ENCODE measurements at regions not wholly inside any gene's neighbourhood (a gene's known extent, or its start where the extent isn't known, plus 50 kb on each side); places are given as distances from the start of the nearest gene placed in this dataset.

DNA sequence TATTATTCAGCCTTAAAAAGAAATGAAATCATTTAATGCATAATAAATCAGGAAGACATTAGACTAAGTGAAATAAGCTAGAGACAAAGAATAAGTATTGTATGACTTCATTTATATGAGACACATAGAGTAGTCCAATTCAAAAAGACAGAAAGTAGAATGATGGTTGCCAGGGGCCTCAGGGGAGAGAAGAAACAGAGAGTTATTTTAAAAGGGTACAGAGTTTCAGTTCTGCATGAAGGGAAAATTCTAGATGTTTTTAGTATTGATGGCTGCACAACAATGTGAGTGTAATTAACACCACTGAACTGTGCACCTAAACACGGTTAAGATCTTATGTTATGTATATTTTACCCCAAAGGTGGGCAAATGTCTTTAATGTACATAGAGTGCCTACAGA, 1407.9 kb upstream of the MAP3K7 start:
- Histone ChIP-seq H3K27ac (ENCODE audit: low read depth, low read length) (no peak overlapping the region), H2AFZ (ENCODE audit: low read length) (no peak overlapping the region), H4K20me1 (replicated peaks in 1 of 2; ENCODE audit: control insufficient read depth in 1 of 2, insufficient read depth in 2 of 2, low read length in 2 of 2) (no peaks in the 10 kb centered on the region), H2BK120ac (replicated peaks; ENCODE audit: low read depth, low read length) (no peak overlapping the region), H3K4ac (replicated peaks; ENCODE audit: insufficient read length, low read depth, low read length) (no peak overlapping the region), H3K27me3 (replicated peaks in 1 of 4; ENCODE audit: control insufficient read depth in 3 of 4, extremely low read depth in 1 of 4, insufficient read depth in 3 of 4, low read length in 3 of 4) (no peaks in the 10 kb centered on the region), H2BK15ac (ENCODE audit: low read length) (no peak overlapping the region), H3K14ac (ENCODE audit: insufficient read length) (no peak overlapping the region), H3K79me2 (ENCODE audit: control insufficient read depth in 1 of 2, insufficient read depth in 2 of 2, low read length in 2 of 2) (no peaks in the 10 kb centered on the region), H3K4me3 (ENCODE audit: extremely low read depth in 1 of 4, insufficient read depth in 2 of 4, low read depth in 3 of 4, low read length in 4 of 4) (no peak overlapping the region), H3K4me1 (replicated peaks in 1 of 4; ENCODE audit: control insufficient read depth in 3 of 4, insufficient read depth in 4 of 4, low read length in 3 of 4) (no peaks in the 10 kb centered on the region), H3K4me2 (ENCODE audit: insufficient read depth in 1 of 2, low read depth in 2 of 2, low read length in 2 of 2) (no peak overlapping the region), H4K8ac (ENCODE audit: extremely low read depth, insufficient read depth, low read length) (no peak overlapping the region), H3K9ac (replicated peaks in 1 of 4; ENCODE audit: extremely low read depth in 1 of 4, low read depth in 3 of 4, low read length in 3 of 4) (no peak overlapping the region), H3K23ac (ENCODE audit: insufficient read length) (no peak overlapping the region), H3K36me3 (ENCODE audit: control insufficient read depth in 2 of 4, insufficient read depth in 4 of 4, low read length in 3 of 4) (no peaks in the 10 kb centered on the region), H4K5ac (ENCODE audit: insufficient read length, low read depth, low read length) (no peak overlapping the region), H2BK12ac (ENCODE audit: low read depth, low read length) (no peak overlapping the region), H3K9me3 (ENCODE audit: insufficient read depth in 2 of 2, low read depth in 1 of 2, low read length in 1 of 2) (no peaks in the 10 kb centered on the region), H3K18ac (ENCODE audit: extremely low read depth, low read length) (no peak overlapping the region), H3K56ac (replicated peaks; ENCODE audit: insufficient read length, low read depth, low read length) (no peak overlapping the region), H4K91ac (replicated peaks; ENCODE audit: insufficient read length, low read length) (no peak overlapping the region), H2AK5ac (ENCODE audit: low read depth, low read length) (no peak overlapping the region), H3K23me2 (ENCODE audit: low read depth, low read length) (no peaks in the 10 kb centered on the region), H3K79me1 (ENCODE audit: low read depth, low read length) (no peaks in the 10 kb centered on the region), H2BK20ac (ENCODE audit: low read length) (no peak overlapping the region), H2BK5ac (ENCODE audit: low read depth, low read length) (no peak overlapping the region)
- FAIRE-seq: no peak
- WGBS, 2 experiments (ENCODE audit: extremely low coverage in 1 of 2, insufficient coverage in 1 of 2, insufficient read length in 1 of 2, insufficient replicate concordance in 2 of 2, low coverage in 1 of 2, low lambda C conversion rate in 2 of 2, missing lambda C conversion rate in 1 of 2): 38% methylated on average over 1 of the region's 1 CpG; no CpG with 5 or more reads in 1 of the 2 experiments
- ChIA-PET CTCF (ENCODE audit: partially characterized antibody) (no interaction called here), POLR2A (ENCODE audit: partially characterized antibody) (no interaction called here)
- no peak for DNase-seq (ENCODE audit: low read depth in 1 of 2, low spot score in 2 of 2)
- TF ChIP-seq HDAC6 (IDR thresholded peaks at IDR 0.05; ENCODE audit: low read depth, low read length) (no peak), JUN (IDR thresholded peaks at IDR 0.05; ENCODE audit: low read depth, low read length) (no peak), TAF1 (IDR thresholded peaks at IDR 0.05; ENCODE audit: low read depth, low read length) (no peak), TAF7 (optimal IDR thresholded peaks at IDR 0.05; ENCODE audit: borderline replicate concordance, low read depth, low read length) (no peak), RBBP5 (IDR thresholded peaks at IDR 0.05; ENCODE audit: borderline replicate concordance, low read depth, low read length) (no peak), ZNF274 (IDR thresholded peaks at IDR 0.05; ENCODE audit: borderline replicate concordance, extremely low read depth, low read length) (no peak), EGR1 (IDR thresholded peaks at IDR 0.05; ENCODE audit: borderline replicate concordance, low read depth, low read length) (no peak), NRF1 (IDR thresholded peaks at IDR 0.05; ENCODE audit: low read depth, low read length) (no peak), CBX8 (IDR thresholded peaks at IDR 0.05; ENCODE audit: borderline replicate concordance, low read depth, low read length) (no peak), RXRA (IDR thresholded peaks at IDR 0.05; ENCODE audit: insufficient read depth, low read depth, low read length) (no peak), EZH2 (IDR thresholded peaks at IDR 0.05; ENCODE audit: low read depth, low read length, severe bottlenecking) (no peak), YY1 (IDR thresholded peaks at IDR 0.05; ENCODE audit: low read depth, low read length) (no peak), BACH1 (IDR thresholded peaks at IDR 0.05; ENCODE audit: low read length) (no peak), SIN3A (conservative IDR thresholded peaks at IDR 0.05 in 1 of 2, IDR thresholded peaks at IDR 0.05 in 1 of 2; ENCODE audit: low read depth in 1 of 2, low read length in 2 of 2) (no peak), SP1 (IDR thresholded peaks at IDR 0.05; ENCODE audit: low read depth, low read length) (no peak)
- TF ChIP-seq, protein P1, sequence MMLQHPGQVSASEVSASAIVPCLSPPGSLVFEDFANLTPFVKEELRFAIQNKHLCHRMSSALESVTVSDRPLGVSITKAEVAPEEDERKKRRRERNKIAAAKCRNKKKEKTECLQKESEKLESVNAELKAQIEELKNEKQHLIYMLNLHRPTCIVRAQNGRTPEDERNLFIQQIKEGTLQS (IDR thresholded peaks at IDR 0.05; ENCODE audit: insufficient read depth, low read depth, low read length): no peak

Data from H1 (cell line).